ENCODE measurements at regions not wholly inside any gene's neighbourhood (a gene's known extent, or its start where the extent isn't known, plus 50 kb on each side); places are given as distances from the start of the nearest gene placed in this dataset.

- H3K79me2 ChIP-seq (ENCODE audit: insufficient read depth, low read length): no peaks in the 10 kb centered on the region
- H3K27ac ChIP-seq (ENCODE audit: low read depth, low read length, poor library complexity, severe bottlenecking): no peak overlapping the region
- H4K20me1 ChIP-seq (ENCODE audit: insufficient read depth, low read length): no peaks in the 10 kb centered on the region
- H3K27me3 ChIP-seq (ENCODE audit: insufficient read depth, low read length): no peaks in the 10 kb centered on the region
- no peaks in the 10 kb centered on the region for H3K9me3 ChIP-seq (ENCODE audit: low read length)
- H2AFZ ChIP-seq (ENCODE audit: low read length): no peak overlapping the region
- no peaks in the 10 kb centered on the region for H3K4me1 ChIP-seq (ENCODE audit: insufficient read depth, low read length, severe bottlenecking)
- H3F3A ChIP-seq (ENCODE audit: insufficient read depth, low read length): no peaks in the 10 kb centered on the region
- no peak overlapping the region for H3K4me2 ChIP-seq (ENCODE audit: low read length)
- TF ChIP-seq CTCF (IDR thresholded peaks at IDR 0.05; ENCODE audit: low read length) (no peak), EZH2 (IDR thresholded peaks at IDR 0.05; ENCODE audit: borderline replicate concordance, low read length) (no peak)
- no peak overlapping the region for H3K9ac ChIP-seq (ENCODE audit: low read length)
- no peaks in the 10 kb centered on the region for H3K9me2 ChIP-seq (ENCODE audit: low read depth, low read length)
- no peaks in the 10 kb centered on the region for H3K36me3 ChIP-seq (ENCODE audit: insufficient read depth, low read length)
- H3K4me3 ChIP-seq (ENCODE audit: low read depth, low read length, poor library complexity, severe bottlenecking): no peak overlapping the region
These were observed 460.2 kb downstream of the NR2F1-AS1 start for GRCh38 chr5:93120771-93121170.

- no peaks in the 10 kb centered on the region for H3K27me3 ChIP-seq (ENCODE audit: insufficient read depth, low read length)
- no peak overlapping the region for H3K27ac ChIP-seq (ENCODE audit: low read depth, low read length, poor library complexity, severe bottlenecking)
- no peaks in the 10 kb centered on the region for H3K36me3 ChIP-seq (ENCODE audit: insufficient read depth, low read length)
These were observed 461.0 kb downstream of the NR2F1-AS1 start for GRCh38 chr5:93120051-93120450.

GRCh38 chr5:93117751-93118531 lies 463.1 kb downstream of the NR2F1-AS1 start:
- H3K9ac ChIP-seq (ENCODE audit: low read length): no peak overlapping the region
- H3K27ac ChIP-seq (ENCODE audit: low read depth, low read length, poor library complexity, severe bottlenecking): no peak overlapping the region
- TF ChIP-seq EZH2 (IDR thresholded peaks at IDR 0.05; ENCODE audit: borderline replicate concordance, low read length) (no peak), CTCF (IDR thresholded peaks at IDR 0.05; ENCODE audit: low read length) (no peak)
- H3K9me2 ChIP-seq (ENCODE audit: low read depth, low read length): no peaks in the 10 kb centered on the region
- no peaks in the 10 kb centered on the region for H3K36me3 ChIP-seq (ENCODE audit: insufficient read depth, low read length)
- H3K4me1 ChIP-seq (ENCODE audit: insufficient read depth, low read length, severe bottlenecking): no peaks in the 10 kb centered on the region
- H4K20me1 ChIP-seq (ENCODE audit: insufficient read depth, low read length): no peaks in the 10 kb centered on the region
- no peak overlapping the region for H2AFZ ChIP-seq (ENCODE audit: low read length)
- no peak overlapping the region for H3K4me3 ChIP-seq (ENCODE audit: low read depth, low read length, poor library complexity, severe bottlenecking)
- no peaks in the 10 kb centered on the region for H3K9me3 ChIP-seq (ENCODE audit: low read length)
- no peak overlapping the region for H3K4me2 ChIP-seq (ENCODE audit: low read length)
- H3F3A ChIP-seq (ENCODE audit: insufficient read depth, low read length): no peaks in the 10 kb centered on the region
- H3K27me3 ChIP-seq (ENCODE audit: insufficient read depth, low read length): no peaks in the 10 kb centered on the region
- H3K79me2 ChIP-seq (ENCODE audit: insufficient read depth, low read length): no peaks in the 10 kb centered on the region

More at GRCh38 chr5:93120051-93120450, 461.0 kb downstream of the NR2F1-AS1 start:
- Histone ChIP-seq H3K4me3 (ENCODE audit: low read depth, low read length, poor library complexity, severe bottlenecking) (no peak overlapping the region), H2AFZ (ENCODE audit: low read length) (no peak overlapping the region), H3F3A (ENCODE audit: insufficient read depth, low read length) (no peaks in the 10 kb centered on the region), H3K9me3 (ENCODE audit: low read length) (no peaks in the 10 kb centered on the region), H3K79me2 (ENCODE audit: insufficient read depth, low read length) (no peaks in the 10 kb centered on the region), H3K9me2 (ENCODE audit: low read depth, low read length) (no peaks in the 10 kb centered on the region), H4K20me1 (ENCODE audit: insufficient read depth, low read length) (no peaks in the 10 kb centered on the region), H3K9ac (ENCODE audit: low read length) (no peak overlapping the region), H3K4me1 (ENCODE audit: insufficient read depth, low read length, severe bottlenecking) (no peaks in the 10 kb centered on the region), H3K4me2 (ENCODE audit: low read length) (no peak overlapping the region)
- no peak for TF ChIP-seq CTCF (IDR thresholded peaks at IDR 0.05; ENCODE audit: low read length)
- TF ChIP-seq EZH2 (IDR thresholded peaks at IDR 0.05; ENCODE audit: borderline replicate concordance, low read length): no peak

All from OCI-LY1 (cell line).